AG09319 (cell line): ENCODE measurements at regions not wholly inside any gene's neighbourhood (a gene's known extent, or its start where the extent isn't known, plus 50 kb on each side); places are given as distances from the start of the nearest gene placed in this dataset.
"Not testable (repeated sequence)": the region's sequence is repeated elsewhere in the genome, so short reads cannot be mapped to it uniquely, and the experiment has no call there.

Experiments
- DNase-seq: peaks from one replicate; pipeline ENCODE4 v3.0.0-alpha.2; 2010; ENCODE audit warnings: low read depth; ENCODE audit errors: extremely low read depth
- TF ChIP-seq, protein P1 (sequence below): IDR thresholded peaks from 2 replicates; pipeline ENCODE4 v1.5.1; 2011; ENCODE audit warnings: low read depth, mild to moderate bottlenecking, inconsistent platforms, low read length, moderate library complexity

DNA sequence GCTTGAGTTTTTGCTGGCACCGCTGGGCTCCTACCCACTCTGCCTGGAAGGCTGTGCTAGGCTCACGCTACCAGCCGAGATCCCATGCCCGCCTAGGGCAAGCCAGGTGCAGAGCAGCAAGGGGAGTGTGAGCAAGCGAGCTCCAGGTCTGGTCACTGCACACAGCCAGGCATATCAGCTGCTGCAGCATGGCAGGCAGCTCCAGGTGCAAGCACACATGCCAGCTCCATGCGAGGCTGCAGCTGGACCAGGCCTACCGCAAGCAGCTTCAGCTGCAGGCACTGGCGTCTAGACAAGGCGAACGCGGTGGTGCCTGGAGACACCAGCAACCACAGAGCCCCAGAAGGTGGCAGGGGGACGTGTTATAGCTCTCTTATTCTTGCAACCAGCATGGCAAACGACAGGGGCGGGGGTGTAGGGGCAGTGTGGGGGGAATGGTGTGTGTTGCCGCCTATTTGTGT is 614.7 kb upstream of the EPHA5 start:
- DNase-seq, result no peak
- TF ChIP-seq, protein P1, sequence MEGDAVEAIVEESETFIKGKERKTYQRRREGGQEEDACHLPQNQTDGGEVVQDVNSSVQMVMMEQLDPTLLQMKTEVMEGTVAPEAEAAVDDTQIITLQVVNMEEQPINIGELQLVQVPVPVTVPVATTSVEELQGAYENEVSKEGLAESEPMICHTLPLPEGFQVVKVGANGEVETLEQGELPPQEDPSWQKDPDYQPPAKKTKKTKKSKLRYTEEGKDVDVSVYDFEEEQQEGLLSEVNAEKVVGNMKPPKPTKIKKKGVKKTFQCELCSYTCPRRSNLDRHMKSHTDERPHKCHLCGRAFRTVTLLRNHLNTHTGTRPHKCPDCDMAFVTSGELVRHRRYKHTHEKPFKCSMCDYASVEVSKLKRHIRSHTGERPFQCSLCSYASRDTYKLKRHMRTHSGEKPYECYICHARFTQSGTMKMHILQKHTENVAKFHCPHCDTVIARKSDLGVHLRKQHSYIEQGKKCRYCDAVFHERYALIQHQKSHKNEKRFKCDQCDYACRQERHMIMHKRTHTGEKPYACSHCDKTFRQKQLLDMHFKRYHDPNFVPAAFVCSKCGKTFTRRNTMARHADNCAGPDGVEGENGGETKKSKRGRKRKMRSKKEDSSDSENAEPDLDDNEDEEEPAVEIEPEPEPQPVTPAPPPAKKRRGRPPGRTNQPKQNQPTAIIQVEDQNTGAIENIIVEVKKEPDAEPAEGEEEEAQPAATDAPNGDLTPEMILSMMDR, result no peak

DNA sequence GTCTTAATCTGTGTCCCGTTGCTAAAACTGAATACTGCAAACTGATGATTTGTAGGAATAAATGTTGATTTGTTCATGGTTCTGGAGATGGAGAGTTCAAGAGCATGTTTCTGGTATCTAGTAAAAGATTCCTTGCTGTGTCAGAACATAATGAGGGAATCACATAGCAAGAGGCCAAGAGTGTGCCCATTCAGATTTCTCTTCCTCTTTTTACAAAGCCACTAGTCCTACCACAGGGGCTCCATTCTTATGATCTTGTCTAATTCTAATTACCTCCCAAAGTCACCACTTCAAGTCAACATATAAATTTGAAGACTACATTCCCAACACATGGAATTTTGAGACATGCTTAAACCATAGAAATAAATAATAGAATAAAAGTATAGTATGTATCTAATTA is 608.8 kb upstream of the EPHA5 start:
- TF ChIP-seq, protein P1, result no peak
- DNase-seq, result no peak

DNA sequence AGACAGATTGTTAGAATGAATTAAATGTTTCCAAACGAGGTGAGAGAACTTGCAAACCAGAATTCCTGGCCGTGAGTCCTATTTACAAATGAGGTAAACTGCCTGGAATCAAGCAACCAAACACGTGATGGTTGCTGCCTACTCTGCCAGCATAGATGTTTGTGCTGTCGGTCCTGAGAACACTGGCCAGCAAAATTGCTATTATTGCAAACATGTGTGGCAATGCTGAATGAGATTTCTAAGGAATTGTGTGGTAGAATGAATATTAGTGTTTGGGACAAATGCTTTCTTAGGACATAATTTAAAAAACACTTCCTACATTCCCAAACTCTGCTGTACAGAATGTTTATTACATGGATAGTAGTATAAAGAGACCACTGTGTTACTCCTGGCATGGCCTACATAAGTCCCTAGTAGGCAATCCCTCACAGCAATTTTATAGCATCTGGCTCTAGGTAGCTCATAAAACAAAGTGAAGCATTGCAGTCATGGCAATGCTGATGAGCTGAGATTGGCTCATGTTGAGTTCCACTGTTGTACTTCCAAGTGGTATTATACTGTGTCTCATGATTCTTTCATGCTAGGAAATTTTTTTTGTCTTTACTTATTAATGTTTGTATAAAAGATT is 605.2 kb upstream of the EPHA5 start:
- no peak for DNase-seq
- TF ChIP-seq, protein P1, result no peak

DNA sequence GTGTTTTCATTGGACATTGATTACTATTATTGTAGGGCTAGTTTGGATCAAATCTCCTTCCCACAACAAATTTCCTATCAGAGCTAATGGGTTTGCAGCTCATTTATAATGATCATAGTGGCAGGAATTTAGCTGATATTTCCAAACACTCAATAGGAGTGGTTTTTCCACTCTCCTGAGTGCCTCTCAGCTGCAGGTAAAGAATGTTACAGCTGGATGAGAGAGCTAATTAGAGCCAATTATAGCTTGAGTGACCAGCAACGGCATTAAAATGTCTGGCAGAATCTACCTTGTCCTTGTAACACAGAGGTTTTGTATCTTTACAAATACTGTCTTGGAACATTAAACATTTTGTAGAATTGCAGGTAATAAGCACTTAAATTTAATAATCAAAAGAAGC is 602.8 kb upstream of the EPHA5 start:
- TF ChIP-seq, protein P1, result no peak
- no peak for DNase-seq

DNA sequence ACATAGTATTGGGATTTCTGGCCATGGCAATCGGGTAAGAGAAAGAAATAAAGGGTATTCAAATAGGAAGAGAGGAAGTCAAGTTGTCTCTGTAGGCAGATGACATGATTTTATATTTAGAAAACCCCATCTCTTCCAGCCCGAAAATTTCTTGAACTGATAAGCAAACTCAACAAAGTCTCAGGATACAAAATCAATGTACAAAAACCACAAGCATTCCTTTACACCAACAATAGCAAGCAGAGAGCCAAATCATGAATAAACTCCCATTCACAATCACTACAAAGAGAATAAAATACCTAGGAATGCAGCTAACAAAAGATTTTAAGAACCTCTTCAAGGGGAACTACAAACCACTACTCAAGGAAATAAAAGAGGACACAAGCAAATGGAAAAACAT is 600.1 kb upstream of the EPHA5 start:
- DNase-seq, result not testable (repeated sequence)

GRCh38 chr4:66266554-66266953 is 596.3 kb upstream of the EPHA5 start:
- not testable (repeated sequence) for DNase-seq

DNA sequence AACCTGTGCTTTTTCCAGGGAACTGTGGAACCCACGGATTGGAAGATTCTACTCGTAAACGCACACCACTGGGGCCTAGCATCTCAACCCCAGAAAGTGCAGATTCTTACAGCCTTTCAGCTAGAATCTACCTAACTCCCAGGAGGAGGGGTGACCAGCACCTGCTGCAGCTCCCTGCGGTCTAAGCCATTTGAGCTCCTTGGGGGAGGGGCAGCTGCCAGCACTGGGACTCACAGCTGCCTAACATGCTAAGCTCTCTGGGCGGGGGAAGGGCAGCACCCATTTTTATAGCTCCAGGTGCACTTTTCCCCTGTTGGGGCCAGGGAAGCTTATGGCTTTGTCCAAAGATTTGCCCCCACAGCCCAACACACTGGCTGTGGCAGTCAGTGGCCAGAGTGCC is 595.7 kb upstream of the EPHA5 start:
- no peak for DNase-seq
- TF ChIP-seq, protein P1, result no peak

DNA sequence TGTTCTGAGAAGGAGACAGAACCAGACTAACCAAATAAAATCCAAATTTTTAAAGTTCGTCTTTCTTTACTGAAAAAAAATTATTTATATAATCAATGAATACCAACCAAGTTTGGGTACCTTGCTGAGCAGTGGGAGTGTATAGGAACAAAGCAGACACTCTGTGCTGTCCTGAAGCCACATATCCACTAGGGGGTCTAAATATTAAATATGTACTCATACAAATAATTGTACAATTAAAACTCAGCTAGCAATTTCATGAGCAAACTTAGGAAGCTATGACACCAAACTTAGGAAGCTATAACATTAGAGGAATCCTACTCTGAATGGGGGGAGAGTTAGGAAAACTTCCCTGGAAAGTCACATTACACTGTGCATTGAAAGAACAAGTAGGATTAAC is 582.0 kb upstream of the EPHA5 start:
- no peak for DNase-seq
- TF ChIP-seq, protein P1, result no peak
